ENCODE measurements at regions not wholly inside any gene's neighbourhood (a gene's known extent, or its start where the extent isn't known, plus 50 kb on each side); places are given as distances from the start of the nearest gene placed in this dataset.
"Not testable (repeated sequence)": the region's sequence is repeated elsewhere in the genome, so short reads cannot be mapped to it uniquely, and the experiment has no call there.

- not testable (repeated sequence) for TF ChIP-seq CTCF (IDR thresholded peaks at IDR 0.05); EZH2 (IDR thresholded peaks at IDR 0.05; ENCODE audit: borderline replicate concordance, insufficient read depth, low read depth, low read length, poor library complexity, severe bottlenecking)
These were observed 951.6 kb upstream of the CNTN5 start for GRCh38 chr11:98069147-98069546.
